ENCODE measurements at regions not wholly inside any gene's neighbourhood (a gene's known extent, or its start where the extent isn't known, plus 50 kb on each side); places are given as distances from the start of the nearest gene placed in this dataset.

DNA sequence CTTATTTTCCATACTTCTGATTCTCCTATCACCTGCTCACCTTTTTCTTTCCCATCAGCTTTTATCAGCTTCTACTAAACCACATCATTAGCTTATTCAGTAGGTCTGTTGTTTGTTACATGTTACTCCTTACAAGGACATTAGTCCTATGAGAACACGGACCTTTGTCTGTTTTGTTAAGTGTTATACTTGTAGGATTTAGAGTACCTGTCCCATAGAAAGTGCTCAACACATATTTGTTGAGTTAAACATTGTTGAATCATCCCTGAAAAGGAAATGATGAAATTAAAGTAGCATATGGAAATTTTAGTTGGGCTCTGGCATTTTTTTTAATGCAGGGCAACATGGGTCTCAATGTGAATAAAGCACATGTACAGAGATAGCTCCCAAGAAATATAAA is 222.1 kb upstream of the CARD18 start:
- intact Hi-C loops (cut with micrococcal nuclease; ENCODE audit: unreplicated experiment): no loop called here
- ATAC-seq (no peak), DNase-seq (ENCODE audit: low read depth, low spot score) (no peak)
- H3K27ac ChIP-seq (ENCODE audit: low read length): no peak overlapping the region
- H3K36me3 ChIP-seq (ENCODE audit: control insufficient read depth, insufficient read depth, low read length): no peaks in the 10 kb centered on the region
- H3K27me3 ChIP-seq (ENCODE audit: control insufficient read depth, insufficient read depth, low read length): no peaks in the 10 kb centered on the region
- H3K9me3 ChIP-seq (ENCODE audit: control insufficient read depth, insufficient read depth, low read depth, low read length): no peaks in the 10 kb centered on the region
- no peak for TF ChIP-seq POLR2AphosphoS5 (IDR thresholded peaks at IDR 0.05; ENCODE audit: low read depth, low read length)
- TF ChIP-seq, protein P1, sequence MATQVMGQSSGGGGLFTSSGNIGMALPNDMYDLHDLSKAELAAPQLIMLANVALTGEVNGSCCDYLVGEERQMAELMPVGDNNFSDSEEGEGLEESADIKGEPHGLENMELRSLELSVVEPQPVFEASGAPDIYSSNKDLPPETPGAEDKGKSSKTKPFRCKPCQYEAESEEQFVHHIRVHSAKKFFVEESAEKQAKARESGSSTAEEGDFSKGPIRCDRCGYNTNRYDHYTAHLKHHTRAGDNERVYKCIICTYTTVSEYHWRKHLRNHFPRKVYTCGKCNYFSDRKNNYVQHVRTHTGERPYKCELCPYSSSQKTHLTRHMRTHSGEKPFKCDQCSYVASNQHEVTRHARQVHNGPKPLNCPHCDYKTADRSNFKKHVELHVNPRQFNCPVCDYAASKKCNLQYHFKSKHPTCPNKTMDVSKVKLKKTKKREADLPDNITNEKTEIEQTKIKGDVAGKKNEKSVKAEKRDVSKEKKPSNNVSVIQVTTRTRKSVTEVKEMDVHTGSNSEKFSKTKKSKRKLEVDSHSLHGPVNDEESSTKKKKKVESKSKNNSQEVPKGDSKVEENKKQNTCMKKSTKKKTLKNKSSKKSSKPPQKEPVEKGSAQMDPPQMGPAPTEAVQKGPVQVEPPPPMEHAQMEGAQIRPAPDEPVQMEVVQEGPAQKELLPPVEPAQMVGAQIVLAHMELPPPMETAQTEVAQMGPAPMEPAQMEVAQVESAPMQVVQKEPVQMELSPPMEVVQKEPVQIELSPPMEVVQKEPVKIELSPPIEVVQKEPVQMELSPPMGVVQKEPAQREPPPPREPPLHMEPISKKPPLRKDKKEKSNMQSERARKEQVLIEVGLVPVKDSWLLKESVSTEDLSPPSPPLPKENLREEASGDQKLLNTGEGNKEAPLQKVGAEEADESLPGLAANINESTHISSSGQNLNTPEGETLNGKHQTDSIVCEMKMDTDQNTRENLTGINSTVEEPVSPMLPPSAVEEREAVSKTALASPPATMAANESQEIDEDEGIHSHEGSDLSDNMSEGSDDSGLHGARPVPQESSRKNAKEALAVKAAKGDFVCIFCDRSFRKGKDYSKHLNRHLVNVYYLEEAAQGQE (IDR thresholded peaks at IDR 0.05; ENCODE audit: insufficient read depth in 1 of 2, low read depth in 2 of 2, low read length in 1 of 2): no peak
- TF ChIP-seq, protein P2, sequence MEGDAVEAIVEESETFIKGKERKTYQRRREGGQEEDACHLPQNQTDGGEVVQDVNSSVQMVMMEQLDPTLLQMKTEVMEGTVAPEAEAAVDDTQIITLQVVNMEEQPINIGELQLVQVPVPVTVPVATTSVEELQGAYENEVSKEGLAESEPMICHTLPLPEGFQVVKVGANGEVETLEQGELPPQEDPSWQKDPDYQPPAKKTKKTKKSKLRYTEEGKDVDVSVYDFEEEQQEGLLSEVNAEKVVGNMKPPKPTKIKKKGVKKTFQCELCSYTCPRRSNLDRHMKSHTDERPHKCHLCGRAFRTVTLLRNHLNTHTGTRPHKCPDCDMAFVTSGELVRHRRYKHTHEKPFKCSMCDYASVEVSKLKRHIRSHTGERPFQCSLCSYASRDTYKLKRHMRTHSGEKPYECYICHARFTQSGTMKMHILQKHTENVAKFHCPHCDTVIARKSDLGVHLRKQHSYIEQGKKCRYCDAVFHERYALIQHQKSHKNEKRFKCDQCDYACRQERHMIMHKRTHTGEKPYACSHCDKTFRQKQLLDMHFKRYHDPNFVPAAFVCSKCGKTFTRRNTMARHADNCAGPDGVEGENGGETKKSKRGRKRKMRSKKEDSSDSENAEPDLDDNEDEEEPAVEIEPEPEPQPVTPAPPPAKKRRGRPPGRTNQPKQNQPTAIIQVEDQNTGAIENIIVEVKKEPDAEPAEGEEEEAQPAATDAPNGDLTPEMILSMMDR (IDR thresholded peaks at IDR 0.05): no peak
- TF ChIP-seq TCF7L2 (IDR thresholded peaks at IDR 0.05; ENCODE audit: low read depth, low read length): no peak
- TF ChIP-seq SIN3A (IDR thresholded peaks at IDR 0.05; ENCODE audit: borderline replicate concordance, insufficient read depth, low read depth, low read length): no peak
- no peak overlapping the region for H3K4me3 ChIP-seq (ENCODE audit: low read depth in 2 of 2, low read length in 2 of 2)
- no peaks in the 10 kb centered on the region for H3K4me1 ChIP-seq (ENCODE audit: control insufficient read depth, insufficient read depth, low read length)
- ChIA-PET CTCF (no interaction called here), POLR2A (no interaction called here)
- BruUV-seq (replicated peaks): no TSS peak
- in situ Hi-C loops (cut with HindIII; ENCODE audit: low pct_unique_long_range_greater_than_20kb, low sequenced_read_pairs): no loop called here

DNA sequence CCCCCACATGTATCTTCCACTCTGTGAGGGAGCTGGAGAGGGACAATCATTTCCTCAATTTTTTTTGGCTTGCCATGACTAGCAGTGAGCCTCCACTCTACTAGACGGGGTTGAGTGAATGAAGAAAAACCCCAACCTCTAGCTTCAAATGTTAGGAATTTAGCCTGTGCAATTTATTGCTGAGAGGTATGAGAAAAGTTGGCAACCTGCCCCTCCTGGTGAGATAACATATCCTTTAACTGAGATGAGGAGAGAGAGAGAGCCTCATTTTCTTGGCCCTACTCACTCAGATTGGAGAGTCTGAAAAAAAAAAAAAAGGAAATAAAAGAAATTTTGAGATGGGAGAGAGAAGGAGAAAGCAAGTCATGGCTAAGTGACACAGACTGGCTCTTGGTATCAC is 218.2 kb upstream of the CARD18 start:
- H3K4me3 ChIP-seq (ENCODE audit: low read depth in 2 of 2, low read length in 2 of 2): no peak overlapping the region
- H3K4me1 ChIP-seq (ENCODE audit: control insufficient read depth, insufficient read depth, low read length): no peaks in the 10 kb centered on the region
- no peaks in the 10 kb centered on the region for H3K27me3 ChIP-seq (ENCODE audit: control insufficient read depth, insufficient read depth, low read length)
- ATAC-seq: no peak
- no peak overlapping the region for H3K27ac ChIP-seq (ENCODE audit: low read length)
- BruUV-seq (replicated peaks): no TSS peak
- POLR2A ChIA-PET: interaction anchor here (0.7 kb wide), 1 partner anchor 159 kb away, joined by 10 read pairs; no protein-coding TSS in a partner anchor
- H3K36me3 ChIP-seq (ENCODE audit: control insufficient read depth, insufficient read depth, low read length): no peaks in the 10 kb centered on the region
- no peak for TF ChIP-seq TCF7L2 (IDR thresholded peaks at IDR 0.05; ENCODE audit: low read depth, low read length)
- no peak for TF ChIP-seq POLR2AphosphoS5 (IDR thresholded peaks at IDR 0.05; ENCODE audit: low read depth, low read length)
- TF ChIP-seq, protein P2 (IDR thresholded peaks at IDR 0.05): no peak
- no peak for TF ChIP-seq SIN3A (IDR thresholded peaks at IDR 0.05; ENCODE audit: borderline replicate concordance, insufficient read depth, low read depth, low read length)
- TF ChIP-seq, protein P1 (IDR thresholded peaks at IDR 0.05; ENCODE audit: insufficient read depth in 1 of 2, low read depth in 2 of 2, low read length in 1 of 2): no peak
- intact Hi-C loops (cut with micrococcal nuclease; ENCODE audit: unreplicated experiment): no loop called here
- in situ Hi-C loops (cut with HindIII; ENCODE audit: low pct_unique_long_range_greater_than_20kb, low sequenced_read_pairs): no loop called here
- CTCF ChIA-PET: no interaction called here
- H3K9me3 ChIP-seq (ENCODE audit: control insufficient read depth, insufficient read depth, low read depth, low read length): no peaks in the 10 kb centered on the region
- no peak for DNase-seq (ENCODE audit: low read depth, low spot score)
